CD14-positive monocyte (primary cell): ENCODE measurements at regions not wholly inside any gene's neighbourhood (a gene's known extent, or its start where the extent isn't known, plus 50 kb on each side); places are given as distances from the start of the nearest gene placed in this dataset.

Experiments
- DNase-seq, 3 donors: peaks; one replicate each; pipeline ENCODE4 v3.0.0-alpha.2; 2011 to 2022
- H2AFZ ChIP-seq: 2 replicates; pipeline ENCODE4 v1.6.0; 2012; ENCODE audit warnings: mild to moderate bottlenecking, low read depth, low read length, inconsistent platforms; ENCODE audit not compliant: insufficient read depth, poor library complexity, severe bottlenecking
- H3K27ac ChIP-seq, 2 donors: 1 replicate in 1 of 2; 2 replicates in 1 of 2; pipeline ENCODE4 v1.5.1; 2012 to 2013; ENCODE audit warnings: low read length in 2 of 2, control low read depth in 1 of 2, inconsistent platforms in 1 of 2, low read depth in 1 of 2, mild to moderate bottlenecking in 1 of 2
- H3K27me3 ChIP-seq, 2 donors: one replicate each; pipeline versions ENCODE4 v1.6.0 to v1.6.1; 2011 to 2013; ENCODE audit warnings: low read length in 2 of 2; ENCODE audit not compliant: control insufficient read depth in 2 of 2, insufficient read depth in 2 of 2
- H3K36me3 ChIP-seq, 2 donors: replicated peaks in 1 of 2; 1 replicate in 1 of 2; 2 replicates in 1 of 2; pipeline versions ENCODE4 v1.5.1 to v1.6.1; 2012 to 2013; ENCODE audit warnings: low read length in 2 of 2, control low read depth in 1 of 2, inconsistent platforms in 1 of 2, mild to moderate bottlenecking in 1 of 2; ENCODE audit not compliant: insufficient read depth in 2 of 2, control insufficient read depth in 1 of 2
- H3K4me1 ChIP-seq, 2 donors: 1 replicate in 1 of 2; 2 replicates in 1 of 2; pipeline versions ENCODE4 v1.5.1 to v1.6.1; 2012 to 2013; ENCODE audit warnings: low read length in 2 of 2, control low read depth in 1 of 2, inconsistent platforms in 1 of 2, mild to moderate bottlenecking in 1 of 2, moderate library complexity in 1 of 2; ENCODE audit not compliant: insufficient read depth in 2 of 2, control insufficient read depth in 1 of 2
- H3K4me2 ChIP-seq: replicated peaks from 2 replicates; pipeline ENCODE3; 2012; ENCODE audit warnings: low read length, moderate library complexity, mild to moderate bottlenecking; ENCODE audit not compliant: poor library complexity, severe bottlenecking; ENCODE audit errors: extremely low read depth
- H3K4me3 ChIP-seq, 3 experiments: fragments of 200-600 bp in 1 of 3; sonication (generic) in 1 of 3; replicated peaks in 1 of 3; 1 replicate in 2 of 3; 2 replicates in 1 of 3; pipeline ENCODE4 v1.5.1; 2011 to 2013; ENCODE audit warnings: low read length in 3 of 3, mild to moderate bottlenecking in 3 of 3, control low read depth in 2 of 3, low read depth in 2 of 3, inconsistent platforms in 1 of 3, moderate library complexity in 1 of 3
- H3K79me2 ChIP-seq: 2 replicates; pipeline ENCODE4 v1.6.0; 2012; ENCODE audit warnings: mild to moderate bottlenecking, control low read depth, inconsistent platforms, low read length, moderate library complexity; ENCODE audit not compliant: insufficient read depth
- H3K9ac ChIP-seq: 2 replicates; pipeline ENCODE4 v1.6.0; 2017; ENCODE audit warnings: low read length, mild to moderate bottlenecking; ENCODE audit not compliant: insufficient read depth, poor library complexity, severe bottlenecking
- H3K9me3 ChIP-seq, 2 donors: replicated peaks in 1 of 2; 1 replicate in 1 of 2; 2 replicates in 1 of 2; pipeline versions ENCODE4 v1.5.1 to v1.6.1; 2012 to 2013; ENCODE audit warnings: low read length in 2 of 2, control low read depth in 1 of 2; ENCODE audit not compliant: control insufficient read depth in 1 of 2, insufficient read depth in 1 of 2
- H4K20me1 ChIP-seq: 2 replicates; pipeline ENCODE4 v1.6.0; 2012; ENCODE audit warnings: mild to moderate bottlenecking, low read length, control low read depth, moderate library complexity; ENCODE audit not compliant: insufficient read depth
- H3K27ac Mint-ChIP-seq, 7 donors: one replicate each; pipeline ENCODE4 v1.8.0; 2020; ENCODE audit warnings: mild to moderate bottlenecking in 7 of 7, mixed read lengths in 7 of 7, moderate library complexity in 6 of 7, inconsistent platforms in 2 of 7
- H3K27me3 Mint-ChIP-seq, 3 donors: one replicate each; pipeline ENCODE4 v1.8.0; 2021 to 2022; ENCODE audit warnings: low read depth in 3 of 3, mild to moderate bottlenecking in 3 of 3, mixed read lengths in 3 of 3, moderate library complexity in 3 of 3, inconsistent platforms in 1 of 3
- H3K36me3 Mint-ChIP-seq, 2 donors: one replicate each; pipeline ENCODE4 v1.8.0; 2020; ENCODE audit warnings: mixed read lengths in 2 of 2, inconsistent platforms in 1 of 2, mild to moderate bottlenecking in 1 of 2
- H3K4me1 Mint-ChIP-seq: one replicate; pipeline ENCODE4 v1.8.0; 2020; ENCODE audit warnings: mild to moderate bottlenecking, mixed read lengths
- H3K4me3 Mint-ChIP-seq, 2 donors: one replicate each; pipeline ENCODE4 v1.8.0; 2020; ENCODE audit warnings: mild to moderate bottlenecking in 2 of 2, mixed read lengths in 2 of 2, moderate library complexity in 1 of 2
- H3K9me3 Mint-ChIP-seq, 7 donors: one replicate each; pipeline ENCODE4 v1.8.0; 2020 to 2022; ENCODE audit warnings: mixed read lengths in 7 of 7, mild to moderate bottlenecking in 6 of 7, moderate library complexity in 6 of 7, inconsistent platforms in 2 of 7
- CTCF ChIP-seq: fragments of 200-600 bp; IDR thresholded peaks from one replicate; pipeline ENCODE4 v1.8.0; 2022; ENCODE audit warnings: antibody characterized with exemption, mild to moderate bottlenecking
- WGBS: methylation state at CpG from one replicate; pipeline ENCODE4 v1.1.5; 2013; ENCODE audit warnings: missing lambda C conversion rate; ENCODE audit not compliant: insufficient coverage; 5-methylcytosine and 5-hydroxymethylcytosine counted together
- intact Hi-C, 2 donors: fragments of 100-400 bp; cut with micrococcal nuclease; formaldehyde crosslinking; loops; one replicate each; pipeline versions ENCODE4 v1.15.0 to v1.15.1; 2023

GRCh38 chr2:57602733-57603132, 443.9 kb upstream of the VRK2 start:
- peaks cover 45% of the 10 kb centered on the region for H3K4me1 Mint-ChIP-seq
- peaks cover 0 to 6% (median 2%) of the 10 kb centered on the region in 7 donors for H3K9me3 Mint-ChIP-seq
- H2AFZ ChIP-seq: peak overlapping the region; percentile 19
- no peaks in the 10 kb centered on the region for H3K79me2 ChIP-seq
- no peaks in the 10 kb centered on the region for H3K9me3 ChIP-seq
- H3K4me3 ChIP-seq: no peak overlapping the region
- H3K4me1 ChIP-seq: peaks cover 34 to 37% of the 10 kb centered on the region in 2 donors
- no peaks in the 10 kb centered on the region for H3K36me3 ChIP-seq
- peaks cover 0 to 2% (median 0%) of the 10 kb centered on the region in 3 donors for H3K27me3 Mint-ChIP-seq
- no peak overlapping the region for H3K27ac ChIP-seq
- peak; percentile 6 to 39 (median 14) for DNase-seq
- no peaks in the 10 kb centered on the region for H3K36me3 Mint-ChIP-seq
- H3K27me3 ChIP-seq: no peaks in the 10 kb centered on the region
- 40% methylated on average over 1 of the region's 2 CpGs for WGBS
- intact Hi-C loops: no loop called here
- H3K27ac Mint-ChIP-seq: no peak overlapping the region
- no peak overlapping the region for H3K9ac ChIP-seq
- H4K20me1 ChIP-seq: no peaks in the 10 kb centered on the region
- H3K4me2 ChIP-seq: no peak overlapping the region
- TF ChIP-seq CTCF: no peak
- H3K4me3 Mint-ChIP-seq: no peak overlapping the region

DNA sequence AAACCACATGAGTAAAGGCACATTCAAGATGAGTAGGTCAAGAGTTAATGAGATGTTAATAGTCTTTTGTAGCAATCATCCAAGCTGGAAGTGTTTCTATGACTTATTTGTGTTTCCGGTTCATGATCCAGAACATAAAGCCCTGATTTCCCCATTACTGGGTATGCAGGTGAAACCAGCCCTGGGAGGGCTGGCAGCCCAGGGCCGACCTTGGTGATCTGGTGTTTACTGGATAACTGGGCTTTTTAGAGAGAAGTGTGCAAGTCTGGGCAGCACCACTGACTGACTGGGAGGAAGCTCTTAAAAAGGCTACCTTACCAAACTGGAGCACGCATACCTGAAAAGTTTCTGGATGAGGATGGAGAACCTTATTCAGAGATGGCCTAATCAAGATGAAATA, 431.6 kb upstream of the VRK2 start:
- Mint-ChIP-seq H3K4me3 (no peak overlapping the region), H3K36me3 (no peaks in the 10 kb centered on the region), H3K9me3 (peaks cover 0 to 10% (median 4%) of the 10 kb centered on the region in 7 donors), H3K27me3 (no peaks in the 10 kb centered on the region), H3K4me1 (no peaks in the 10 kb centered on the region), H3K27ac (no peak overlapping the region)
- no peak overlapping the region for H3K4me3 ChIP-seq
- intact Hi-C loops: no loop called here
- no peak overlapping the region for H2AFZ ChIP-seq
- no peaks in the 10 kb centered on the region for H4K20me1 ChIP-seq
- H3K4me1 ChIP-seq: no peaks in the 10 kb centered on the region
- no peaks in the 10 kb centered on the region for H3K36me3 ChIP-seq
- DNase-seq: no peak
- H3K9me3 ChIP-seq: no peaks in the 10 kb centered on the region
- no peak overlapping the region for H3K27ac ChIP-seq
- no peaks in the 10 kb centered on the region for H3K79me2 ChIP-seq
- WGBS: no CpG with 5 or more reads among the region's 3 CpGs
- no peak for TF ChIP-seq CTCF
- H3K9ac ChIP-seq: no peak overlapping the region
- H3K4me2 ChIP-seq: no peak overlapping the region
- H3K27me3 ChIP-seq: no peaks in the 10 kb centered on the region
